Prostate gland (tissue), 2 donors: ENCODE measurements at regions not wholly inside any gene's neighbourhood (a gene's known extent, or its start where the extent isn't known, plus 50 kb on each side); places are given as distances from the start of the nearest gene placed in this dataset.
A peak's percentile ranks its signal among the peaks of the same experiment; 100 is the strongest.

ENCODE experiments used
- POLR2A ChIP-seq: fragments of 450-650 bp; IDR thresholded peaks from one replicate; pipeline ENCODE4 v1.6.1; 2016; ENCODE audit warnings: antibody characterized with exemption, mild to moderate bottlenecking
- POLR2AphosphoS5 ChIP-seq: sonication (generic); formaldehyde crosslinking; IDR thresholded peaks from one replicate; pipeline ENCODE4 v1.6.1; 2017; ENCODE audit warnings: antibody characterized with exemption
- TF ChIP-seq, protein P1 (sequence below), 4 experiments: fragments of 200-600 bp in 2 of 4; fragments of 450-650 bp in 2 of 4; sonication (generic) in 2 of 4; IDR thresholded peaks; 1 replicate in 3 of 4; 2 replicates in 1 of 4; pipeline ENCODE4 v1.5.1; 2016 to 2019; ENCODE audit warnings: antibody characterized with exemption in 4 of 4, mild to moderate bottlenecking in 2 of 4, moderate library complexity in 2 of 4

DNA sequence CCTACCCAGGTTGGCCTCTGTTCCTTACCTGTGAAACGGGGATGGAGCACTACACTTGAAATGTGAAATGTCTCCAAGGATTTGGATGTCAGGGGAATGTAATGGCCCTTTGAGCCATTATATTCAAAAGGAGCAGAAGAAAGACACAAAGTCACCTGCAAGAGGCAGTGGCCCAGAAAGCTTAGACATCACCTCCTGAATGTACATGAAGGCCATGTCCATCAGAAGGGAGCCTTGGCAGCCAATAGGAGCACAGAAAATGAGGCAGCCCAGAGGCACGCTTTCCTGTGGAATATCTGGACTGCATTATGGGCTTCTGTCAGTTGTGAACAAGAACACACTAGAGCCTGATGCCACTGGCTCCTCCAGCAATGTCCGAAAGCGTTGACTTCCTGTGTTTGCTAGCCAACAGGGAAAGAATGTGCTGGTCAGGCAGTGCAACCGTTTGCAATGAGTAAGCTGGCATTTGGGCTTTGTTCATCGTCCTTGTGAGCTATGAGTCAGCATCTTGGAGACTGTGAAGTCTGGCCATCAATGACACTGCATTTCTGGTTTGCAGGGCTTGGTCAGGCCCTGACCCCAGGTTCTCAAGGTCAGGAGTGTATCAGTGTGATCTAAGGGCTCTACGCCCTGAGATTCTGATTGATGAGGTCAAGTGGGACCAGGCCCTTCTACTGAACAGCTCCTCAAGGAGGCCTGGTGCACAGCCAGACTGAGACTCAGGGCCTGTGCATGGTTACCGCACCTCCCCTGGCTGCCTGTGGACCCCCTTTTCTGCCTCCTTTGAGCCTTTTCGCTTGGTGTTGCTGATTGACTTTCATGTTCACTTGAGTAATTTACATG lies 222.4 kb downstream of the RPS24 start:
- TF ChIP-seq, protein P1, sequence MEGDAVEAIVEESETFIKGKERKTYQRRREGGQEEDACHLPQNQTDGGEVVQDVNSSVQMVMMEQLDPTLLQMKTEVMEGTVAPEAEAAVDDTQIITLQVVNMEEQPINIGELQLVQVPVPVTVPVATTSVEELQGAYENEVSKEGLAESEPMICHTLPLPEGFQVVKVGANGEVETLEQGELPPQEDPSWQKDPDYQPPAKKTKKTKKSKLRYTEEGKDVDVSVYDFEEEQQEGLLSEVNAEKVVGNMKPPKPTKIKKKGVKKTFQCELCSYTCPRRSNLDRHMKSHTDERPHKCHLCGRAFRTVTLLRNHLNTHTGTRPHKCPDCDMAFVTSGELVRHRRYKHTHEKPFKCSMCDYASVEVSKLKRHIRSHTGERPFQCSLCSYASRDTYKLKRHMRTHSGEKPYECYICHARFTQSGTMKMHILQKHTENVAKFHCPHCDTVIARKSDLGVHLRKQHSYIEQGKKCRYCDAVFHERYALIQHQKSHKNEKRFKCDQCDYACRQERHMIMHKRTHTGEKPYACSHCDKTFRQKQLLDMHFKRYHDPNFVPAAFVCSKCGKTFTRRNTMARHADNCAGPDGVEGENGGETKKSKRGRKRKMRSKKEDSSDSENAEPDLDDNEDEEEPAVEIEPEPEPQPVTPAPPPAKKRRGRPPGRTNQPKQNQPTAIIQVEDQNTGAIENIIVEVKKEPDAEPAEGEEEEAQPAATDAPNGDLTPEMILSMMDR (IDR thresholded peaks at IDR 0.05), result no peak
- TF ChIP-seq POLR2A (no peak), POLR2AphosphoS5 (peak; percentile 67)
